ENCODE measurements at regions not wholly inside any gene's neighbourhood (a gene's known extent, or its start where the extent isn't known, plus 50 kb on each side); places are given as distances from the start of the nearest gene placed in this dataset.
"Not testable (repeated sequence)": the region's sequence is repeated elsewhere in the genome, so short reads cannot be mapped to it uniquely, and the experiment has no call there.

GRCh38 chr3:81995329-81995728 lies 233.9 kb upstream of the GBE1 start:
- no peak for DNase-seq (ENCODE audit: low read depth in 4 of 4, low spot score in 1 of 4)

- no peak for DNase-seq (ENCODE audit: low read depth in 4 of 4, low spot score in 1 of 4)
These were observed 228.3 kb upstream of the GBE1 start for GRCh38 chr3:81989758-81990157.

- no peak for DNase-seq (ENCODE audit: low read depth in 4 of 4, low spot score in 1 of 4)
These were observed 227.8 kb upstream of the GBE1 start for GRCh38 chr3:81989274-81989673.

- DNase-seq (ENCODE audit: low read depth in 4 of 4, low spot score in 1 of 4): not testable (repeated sequence)
These were observed 226.0 kb upstream of the GBE1 start for GRCh38 chr3:81987412-81987811.

- DNase-seq (ENCODE audit: low read depth in 4 of 4, low spot score in 1 of 4): no peak
These were observed 224.7 kb upstream of the GBE1 start for GRCh38 chr3:81985996-81986723.

GRCh38 chr3:81983382-81983781 lies 221.9 kb upstream of the GBE1 start:
- DNase-seq (ENCODE audit: low read depth in 4 of 4, low spot score in 1 of 4): no peak

- DNase-seq (ENCODE audit: low read depth in 4 of 4, low spot score in 1 of 4): no peak
These were observed 219.4 kb upstream of the GBE1 start for GRCh38 chr3:81980596-81981494.

- DNase-seq (ENCODE audit: low read depth in 4 of 4, low spot score in 1 of 4): no peak
These were observed 213.3 kb upstream of the GBE1 start for GRCh38 chr3:81974751-81975150.

GRCh38 chr3:81968658-81969057 lies 207.2 kb upstream of the GBE1 start:
- no peak for DNase-seq (ENCODE audit: low read depth in 4 of 4, low spot score in 1 of 4)

- no peak for DNase-seq (ENCODE audit: low read depth in 4 of 4, low spot score in 1 of 4)
These were observed 205.9 kb upstream of the GBE1 start for GRCh38 chr3:81967393-81967792.

- DNase-seq (ENCODE audit: low read depth in 4 of 4, low spot score in 1 of 4): no peak
These were observed 204.3 kb upstream of the GBE1 start for GRCh38 chr3:81965696-81966095.

- no peak for DNase-seq (ENCODE audit: low read depth in 4 of 4, low spot score in 1 of 4)
These were observed 201.0 kb upstream of the GBE1 start for GRCh38 chr3:81962396-81962795.

- DNase-seq (ENCODE audit: low read depth in 4 of 4, low spot score in 1 of 4): no peak
These were observed 197.7 kb upstream of the GBE1 start for GRCh38 chr3:81958972-81959640.

GRCh38 chr3:81955878-81956277 lies 194.4 kb upstream of the GBE1 start:
- DNase-seq (ENCODE audit: low read depth in 4 of 4, low spot score in 1 of 4): no peak

GRCh38 chr3:81953111-81953510 lies 191.7 kb upstream of the GBE1 start:
- DNase-seq (ENCODE audit: low read depth in 4 of 4, low spot score in 1 of 4): no peak

- no peak for DNase-seq (ENCODE audit: low read depth in 4 of 4, low spot score in 1 of 4)
These were observed 190.7 kb upstream of the GBE1 start for GRCh38 chr3:81952141-81952540.

- DNase-seq (ENCODE audit: low read depth in 4 of 4, low spot score in 1 of 4): no peak
These were observed 190.2 kb upstream of the GBE1 start for GRCh38 chr3:81951636-81952035.

GRCh38 chr3:81951106-81951505 lies 189.7 kb upstream of the GBE1 start:
- no peak for DNase-seq (ENCODE audit: low read depth in 4 of 4, low spot score in 1 of 4)

- no peak for DNase-seq (ENCODE audit: low read depth in 4 of 4, low spot score in 1 of 4)
These were observed 185.9 kb upstream of the GBE1 start for GRCh38 chr3:81947359-81947758.

- no peak for DNase-seq (ENCODE audit: low read depth in 4 of 4, low spot score in 1 of 4)
These were observed 177.2 kb upstream of the GBE1 start for GRCh38 chr3:81938681-81939080.

GRCh38 chr3:81936817-81937216 lies 175.4 kb upstream of the GBE1 start:
- no peak for DNase-seq (ENCODE audit: low read depth in 4 of 4, low spot score in 1 of 4)

GRCh38 chr3:81932681-81933080 lies 171.2 kb upstream of the GBE1 start:
- no peak for DNase-seq (ENCODE audit: low read depth in 4 of 4, low spot score in 1 of 4)

Measured in stimulated activated CD4-positive, alpha-beta T cell treated with anti-CD3 and anti-CD28 coated beads, Interleukin-1b, Interleukin-23, amount 100 ng/mL, for 24 hours (primary cell).